Heart left ventricle (tissue), 13 donors: ENCODE measurements at regions not wholly inside any gene's neighbourhood (a gene's known extent, or its start where the extent isn't known, plus 50 kb on each side); places are given as distances from the start of the nearest gene placed in this dataset.

Experiments
- CTCF ChIP-seq, 12 donors: fragments of 200-600 bp; sonication (generic) in 4 of 12; IDR thresholded peaks; one replicate each; pipeline versions ENCODE4 v1.5.0 to v1.8.0; 2018 to 2022; ENCODE audit warnings: antibody characterized with exemption in 12 of 12, mild to moderate bottlenecking in 5 of 12
- POLR2A ChIP-seq, 2 donors: fragments of 450-650 bp; IDR thresholded peaks; one replicate each; pipeline ENCODE4 v1.6.1; 2017; ENCODE audit warnings: antibody characterized with exemption in 2 of 2, mild to moderate bottlenecking in 2 of 2, moderate library complexity in 2 of 2
- donor health status: ischemic (EF 13 %, LVEDD 7.1; RV severe dilation, severe dysfunction).
- donor health status: DM: no; HTN: yes; CAD: no.
- donor health status: DM: no; HTN: no; CAD: no.
- donor health status: ischemic (EF 25% LVEDD 6.9; RV normal size, moderate dysfunction).
- donor health status: ischemic (EF 25% LVEDD 5.7; RV mildly dilated, moderate dysfunction).
- donor health status: ischemic (EF 35%, LVEDD 5.7; RV mildly dilated, moderate dysfunction).
- donor health status: nonischemic (EF 11% LVEDD 7.7; RV severe dilation, severe dysfunction).
- donor health status: DM: yes; HTN: yes; CAD: no.
- donor health status: PGD.
- donor health status: ischemic (EF 29% LVEDD 5.4; RV normal size, mild dysfunction).
- donor health status: nonischemic (EF 23%, LVEDD 6.1; RV moderate dilation, normal function).

- no peak for TF ChIP-seq CTCF (IDR thresholded peaks at IDR 0.05)
- no peak for TF ChIP-seq POLR2A (IDR thresholded peaks at IDR 0.05)
These were observed 113.7 kb upstream of the PLXNA2 start for GRCh38 chr1:208357644-208358507.
